ENCODE measurements at regions not wholly inside any gene's neighbourhood (a gene's known extent, or its start where the extent isn't known, plus 50 kb on each side); places are given as distances from the start of the nearest gene placed in this dataset.
"Not testable (repeated sequence)": the region's sequence is repeated elsewhere in the genome, so short reads cannot be mapped to it uniquely, and the experiment has no call there.

- TF ChIP-seq CTCF (conservative IDR thresholded peaks at IDR 0.05; ENCODE audit: low read depth in 2 of 2): no peak
- no peak for TF ChIP-seq REST (IDR thresholded peaks at IDR 0.05; ENCODE audit: unreplicated experiment)
- TF ChIP-seq ETS1 (IDR thresholded peaks at IDR 0.05): no peak
- TF ChIP-seq EZH2phosphoT487 (IDR thresholded peaks at IDR 0.05; ENCODE audit: unreplicated experiment): no peak
- no peak for TF ChIP-seq STAT1 (IDR thresholded peaks at IDR 0.05; ENCODE audit: unreplicated experiment)
- TF ChIP-seq CREB1 (CRISPR knock-in tag; IDR thresholded peaks at IDR 0.05; ENCODE audit: low read depth): no peak
- TF ChIP-seq ZNF331 (CRISPR knock-in tag; IDR thresholded peaks at IDR 0.05; ENCODE audit: low read depth): no peak
- no peak for TF ChIP-seq EZH2 (IDR thresholded peaks at IDR 0.05; ENCODE audit: low read depth, unreplicated experiment)
- TF ChIP-seq ZNF114 (CRISPR knock-in tag; IDR thresholded peaks at IDR 0.05): no peak
Measured at GRCh38 chr13:74726206-74726605, 592.0 kb upstream of the KLF12 start (continued).

- H3K4me1 Mint-ChIP-seq: not testable (repeated sequence)
Measured at GRCh38 chr13:74718232-74718842, 584.1 kb upstream of the KLF12 start.

More at GRCh38 chr13:74718232-74718842, 584.1 kb upstream of the KLF12 start:
- H3K4me3 ChIP-seq; H3K27me3 ChIP-seq (ENCODE audit: insufficient read depth); H3K9me3 Mint-ChIP-seq; H3F3A ChIP-seq (replicated peaks; ENCODE audit: low read depth); H3K27ac Mint-ChIP-seq; ATAC-seq; H3K79me2 ChIP-seq (replicated peaks; ENCODE audit: insufficient read depth); H3K4me2 ChIP-seq; H4K20me1 ChIP-seq (replicated peaks; ENCODE audit: insufficient read depth); H3K36me3 Mint-ChIP-seq (ENCODE audit: low read depth); H3K4me3 Mint-ChIP-seq; DNase-seq (ENCODE audit: low spot score); H3K27ac ChIP-seq (ENCODE audit: low read depth); H3K27me3 Mint-ChIP-seq (ENCODE audit: insufficient read depth, low read depth, poor library complexity); H2AFZ ChIP-seq; H3K36me3 ChIP-seq (ENCODE audit: insufficient read depth); H3K4me1 ChIP-seq (ENCODE audit: insufficient read depth): not testable (repeated sequence)
- H3K9me2 ChIP-seq (ENCODE audit: insufficient read depth): peaks cover 12% of the 10 kb centered on the region; the same call in 1 of the 2 replicates
